Astrocyte (in vitro differentiated cells and primary cell): ENCODE measurements at regions not wholly inside any gene's neighbourhood (a gene's known extent, or its start where the extent isn't known, plus 50 kb on each side); places are given as distances from the start of the nearest gene placed in this dataset.
A peak's percentile ranks its signal among the peaks of the same experiment; 100 is the strongest.
"Not testable (repeated sequence)": the region's sequence is repeated elsewhere in the genome, so short reads cannot be mapped to it uniquely, and the experiment has no call there.

ENCODE experiments used
- DNase-seq: peaks from one replicate; pipeline ENCODE4 v3.0.0-alpha.2; 2010; ENCODE audit warnings: low read depth
- FAIRE-seq: peaks from 2 replicates; lab custom pipeline; 2011; peaks lifted over from hg19 to GRCh38; lab: Jason Lieb, UNC
- H2AFZ ChIP-seq: 2 replicates; pipeline ENCODE4 v1.6.0; 2012; ENCODE audit warnings: low read depth, low read length, inconsistent platforms
- H3K27ac ChIP-seq: 2 replicates; pipeline ENCODE4 v1.5.1; 2011; ENCODE audit warnings: low read depth, low read length, inconsistent platforms
- H3K27me3 ChIP-seq: 2 replicates; pipeline ENCODE4 v1.6.0; 2011; ENCODE audit warnings: low read length, inconsistent platforms; ENCODE audit not compliant: insufficient read depth
- H3K36me3 ChIP-seq: 2 replicates; pipeline ENCODE4 v1.5.1; 2011; ENCODE audit warnings: low read length, inconsistent platforms; ENCODE audit not compliant: insufficient read depth
- H3K4me1 ChIP-seq: 2 replicates; pipeline ENCODE4 v1.5.1; 2011; ENCODE audit warnings: low read length, inconsistent platforms; ENCODE audit not compliant: insufficient read depth
- H3K4me2 ChIP-seq: 2 replicates; pipeline ENCODE4 v1.6.0; 2012; ENCODE audit warnings: low read length, inconsistent platforms
- H3K4me3 ChIP-seq: 2 replicates; pipeline ENCODE4 v1.5.1; 2011; ENCODE audit warnings: low read depth, mild to moderate bottlenecking, low read length, inconsistent platforms; ENCODE audit not compliant: insufficient read depth
- H3K79me2 ChIP-seq: 2 replicates; pipeline ENCODE4 v1.6.0; 2012; ENCODE audit warnings: mild to moderate bottlenecking, low read length, inconsistent platforms; ENCODE audit not compliant: insufficient read depth
- H3K9ac ChIP-seq: 2 replicates; pipeline ENCODE4 v1.6.0; 2012; ENCODE audit warnings: mild to moderate bottlenecking, low read length, inconsistent platforms
- H3K9me3 ChIP-seq: 2 replicates; pipeline ENCODE4 v1.5.1; 2012; ENCODE audit warnings: low read depth, mild to moderate bottlenecking, low read length, inconsistent platforms; ENCODE audit not compliant: insufficient read depth
- H4K20me1 ChIP-seq: 2 replicates; pipeline ENCODE4 v1.6.0; 2012; ENCODE audit warnings: low read length, inconsistent platforms; ENCODE audit not compliant: insufficient read depth
- H3K27ac Mint-ChIP-seq: one replicate; pipeline ENCODE4 v1.8.0; 2021; ENCODE audit warnings: mild to moderate bottlenecking, mixed read lengths; ENCODE audit not compliant: unreplicated experiment
- H3K27me3 Mint-ChIP-seq: one replicate; pipeline ENCODE4 v1.8.0; 2021; ENCODE audit warnings: low read depth, mixed read lengths; ENCODE audit not compliant: unreplicated experiment
- H3K36me3 Mint-ChIP-seq: one replicate; pipeline ENCODE4 v1.8.0; 2021; ENCODE audit warnings: low read depth, mixed read lengths; ENCODE audit not compliant: unreplicated experiment
- H3K4me1 Mint-ChIP-seq: one replicate; pipeline ENCODE4 v1.8.0; 2021; ENCODE audit warnings: low read depth, mixed read lengths; ENCODE audit not compliant: unreplicated experiment
- H3K4me3 Mint-ChIP-seq: one replicate; pipeline ENCODE4 v1.8.0; 2021; ENCODE audit warnings: mild to moderate bottlenecking, moderate library complexity, mixed read lengths; ENCODE audit not compliant: unreplicated experiment
- H3K9me3 Mint-ChIP-seq: one replicate; pipeline ENCODE4 v1.8.0; 2021; ENCODE audit warnings: mild to moderate bottlenecking, mixed read lengths; ENCODE audit not compliant: unreplicated experiment
- EZH2 ChIP-seq: IDR thresholded peaks from 2 replicates; pipeline ENCODE4 v1.6.1; 2012; ENCODE audit warnings: mild to moderate bottlenecking, low read length, inconsistent platforms; ENCODE audit not compliant: insufficient read depth
- TF ChIP-seq, protein P1 (sequence below): IDR thresholded peaks from 2 replicates; pipeline ENCODE4 v1.5.1; 2011; ENCODE audit warnings: low read depth, mild to moderate bottlenecking, inconsistent platforms, low read length, moderate library complexity; ENCODE audit not compliant: insufficient read depth

- FAIRE-seq, result no peak
- Histone ChIP-seq H3K4me2 (no peak overlapping the region), H3K4me1 (no peaks in the 10 kb centered on the region), H3K27me3 (no peaks in the 10 kb centered on the region), H4K20me1 (no peaks in the 10 kb centered on the region), H3K9me3 (no peaks in the 10 kb centered on the region), H3K79me2 (no peaks in the 10 kb centered on the region), H2AFZ (no peak overlapping the region), H3K36me3 (no peaks in the 10 kb centered on the region), H3K27ac (no peak overlapping the region), H3K9ac (no peak overlapping the region), H3K4me3 (no peak overlapping the region)
- no peaks in the 10 kb centered on the region for H3K36me3 Mint-ChIP-seq
- H3K4me3 Mint-ChIP-seq, result no peak overlapping the region
- TF ChIP-seq EZH2, result no peak
- TF ChIP-seq, protein P1, sequence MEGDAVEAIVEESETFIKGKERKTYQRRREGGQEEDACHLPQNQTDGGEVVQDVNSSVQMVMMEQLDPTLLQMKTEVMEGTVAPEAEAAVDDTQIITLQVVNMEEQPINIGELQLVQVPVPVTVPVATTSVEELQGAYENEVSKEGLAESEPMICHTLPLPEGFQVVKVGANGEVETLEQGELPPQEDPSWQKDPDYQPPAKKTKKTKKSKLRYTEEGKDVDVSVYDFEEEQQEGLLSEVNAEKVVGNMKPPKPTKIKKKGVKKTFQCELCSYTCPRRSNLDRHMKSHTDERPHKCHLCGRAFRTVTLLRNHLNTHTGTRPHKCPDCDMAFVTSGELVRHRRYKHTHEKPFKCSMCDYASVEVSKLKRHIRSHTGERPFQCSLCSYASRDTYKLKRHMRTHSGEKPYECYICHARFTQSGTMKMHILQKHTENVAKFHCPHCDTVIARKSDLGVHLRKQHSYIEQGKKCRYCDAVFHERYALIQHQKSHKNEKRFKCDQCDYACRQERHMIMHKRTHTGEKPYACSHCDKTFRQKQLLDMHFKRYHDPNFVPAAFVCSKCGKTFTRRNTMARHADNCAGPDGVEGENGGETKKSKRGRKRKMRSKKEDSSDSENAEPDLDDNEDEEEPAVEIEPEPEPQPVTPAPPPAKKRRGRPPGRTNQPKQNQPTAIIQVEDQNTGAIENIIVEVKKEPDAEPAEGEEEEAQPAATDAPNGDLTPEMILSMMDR, result no peak
- H3K27me3 Mint-ChIP-seq, result peaks cover 2% of the 10 kb centered on the region
- H3K9me3 Mint-ChIP-seq, result no peaks in the 10 kb centered on the region
- no peak for DNase-seq
- H3K27ac Mint-ChIP-seq, result no peak overlapping the region
- no peaks in the 10 kb centered on the region for H3K4me1 Mint-ChIP-seq
These were observed 79.2 kb upstream of the NALF2 start for GRCh38 chrX:69424910-69425309.

- Histone ChIP-seq H2AFZ (no peak overlapping the region), H3K9me3 (no peaks in the 10 kb centered on the region), H3K36me3 (no peaks in the 10 kb centered on the region), H3K4me1 (no peaks in the 10 kb centered on the region), H3K9ac (no peak overlapping the region), H3K4me2 (no peak overlapping the region), H3K79me2 (no peaks in the 10 kb centered on the region), H3K4me3 (no peak overlapping the region), H3K27me3 (no peaks in the 10 kb centered on the region), H3K27ac (no peak overlapping the region), H4K20me1 (no peaks in the 10 kb centered on the region)
- no peaks in the 10 kb centered on the region for H3K4me1 Mint-ChIP-seq
- no peaks in the 10 kb centered on the region for H3K9me3 Mint-ChIP-seq
- no peak overlapping the region for H3K4me3 Mint-ChIP-seq
- TF ChIP-seq EZH2, result no peak
- TF ChIP-seq, protein P1, result peak; percentile 22
- H3K27ac Mint-ChIP-seq, result no peak overlapping the region
- peaks cover 2% of the 10 kb centered on the region for H3K27me3 Mint-ChIP-seq
- DNase-seq, result no peak
- no peaks in the 10 kb centered on the region for H3K36me3 Mint-ChIP-seq
- FAIRE-seq, result no peak
These were observed 80.0 kb upstream of the NALF2 start for GRCh38 chrX:69424161-69424560.

GRCh38 chrX:69422208-69422607 lies 81.9 kb upstream of the NALF2 start:
- H3K4me1 ChIP-seq, H3K9me3 Mint-ChIP-seq, H3K36me3 Mint-ChIP-seq, H3K27ac ChIP-seq, DNase-seq, H3K4me3 Mint-ChIP-seq, H3K27me3 ChIP-seq, H3K4me1 Mint-ChIP-seq, H3K4me3 ChIP-seq, H2AFZ ChIP-seq, FAIRE-seq, H4K20me1 ChIP-seq, H3K79me2 ChIP-seq, H3K9ac ChIP-seq, H3K27me3 Mint-ChIP-seq, H3K4me2 ChIP-seq, H3K27ac Mint-ChIP-seq, H3K9me3 ChIP-seq, H3K36me3 ChIP-seq: not testable (repeated sequence)
